HEK293T (cell line): ENCODE measurements at regions not wholly inside any gene's neighbourhood (a gene's known extent, or its start where the extent isn't known, plus 50 kb on each side); places are given as distances from the start of the nearest gene placed in this dataset.

ENCODE experiments used
- CTCF ChIA-PET: fragments of 350-600 bp; formaldehyde crosslinking; extraction: SDS; loops from one replicate; lab custom pipeline; 2021; ENCODE audit warnings: antibody characterized with exemption, inconsistent platforms; lab: Yijun Ruan, JAX
- POLR2A ChIA-PET: fragments of 350-600 bp; formaldehyde crosslinking; extraction: SDS; loops from one replicate; lab custom pipeline; 2020; ENCODE audit warnings: antibody characterized with exemption, inconsistent platforms; lab: Yijun Ruan, JAX
- DNase-seq: peaks from one replicate; pipeline ENCODE4 v3.0.0; 2012; ENCODE audit warnings: mixed read lengths; ENCODE audit errors: extremely low spot score
- ARNT ChIP-seq: fragments of 450-650 bp; IDR thresholded peaks from 2 replicates; pipeline ENCODE4 v1.6.1; 2017; ENCODE audit warnings: mild to moderate bottlenecking
- BHLHE40 ChIP-seq: fragments of 450-650 bp; IDR thresholded peaks from 2 replicates; pipeline ENCODE4 v1.6.1; 2016; ENCODE audit warnings: mild to moderate bottlenecking, moderate library complexity, borderline replicate concordance
- CTBP1 ChIP-seq: fragments of 450-650 bp; IDR thresholded peaks from 2 replicates; pipeline ENCODE4 v1.6.1; 2016; ENCODE audit warnings: borderline replicate concordance
- ELF4 ChIP-seq: fragments of 450-650 bp; IDR thresholded peaks from 2 replicates; pipeline ENCODE4 v1.6.1; 2017; ENCODE audit warnings: antibody characterized with exemption
- FOXA1 ChIP-seq: fragments of 450-650 bp; IDR thresholded peaks from 2 replicates; pipeline ENCODE4 v1.6.1; 2016; ENCODE audit warnings: mild to moderate bottlenecking
- FOXK2 ChIP-seq: fragments of 450-650 bp; IDR thresholded peaks from 2 replicates; pipeline ENCODE4 v1.6.1; 2016; ENCODE audit warnings: mild to moderate bottlenecking
- FOXM1 ChIP-seq: fragments of 450-650 bp; IDR thresholded peaks from 2 replicates; pipeline ENCODE4 v1.6.1; 2017; ENCODE audit warnings: mild to moderate bottlenecking, borderline replicate concordance
- HDGF ChIP-seq: fragments of 450-650 bp; IDR thresholded peaks from 2 replicates; pipeline ENCODE4 v1.6.1; 2017; ENCODE audit warnings: antibody characterized with exemption, borderline replicate concordance
- L3MBTL2 ChIP-seq: fragments of 450-650 bp; conservative IDR thresholded peaks from 2 replicates; pipeline ENCODE4 v1.6.1; 2016; ENCODE audit warnings: mild to moderate bottlenecking
- LEF1 ChIP-seq: fragments of 450-650 bp; IDR thresholded peaks from 2 replicates; pipeline ENCODE4 v1.6.1; 2017; ENCODE audit warnings: mild to moderate bottlenecking, borderline replicate concordance
- NFRKB ChIP-seq: fragments of 450-650 bp; IDR thresholded peaks from 2 replicates; pipeline ENCODE4 v1.6.1; 2016; ENCODE audit warnings: mild to moderate bottlenecking, moderate library complexity
- PKNOX1 ChIP-seq: fragments of 450-650 bp; IDR thresholded peaks from 2 replicates; pipeline ENCODE4 v1.6.1; 2016
- SP1 ChIP-seq: fragments of 450-650 bp; IDR thresholded peaks from 2 replicates; pipeline ENCODE4 v1.6.1; 2017
- SUZ12 ChIP-seq: fragments of 450-650 bp; IDR thresholded peaks from 2 replicates; pipeline ENCODE4 v1.6.1; 2016; ENCODE audit warnings: mild to moderate bottlenecking
- TARDBP ChIP-seq: fragments of 450-650 bp; IDR thresholded peaks from 2 replicates; pipeline ENCODE4 v1.6.1; 2016
- ZNF384 ChIP-seq: fragments of 450-650 bp; IDR thresholded peaks from 2 replicates; pipeline ENCODE4 v1.6.1; 2016

- no peak for TF ChIP-seq ZNF384
- TF ChIP-seq SUZ12 = no peak
- no peak for TF ChIP-seq LEF1
- no peak for TF ChIP-seq FOXM1
- no peak for TF ChIP-seq FOXA1
- TF ChIP-seq ARNT = no peak
- TF ChIP-seq BHLHE40 = no peak
- TF ChIP-seq SP1 = no peak
- TF ChIP-seq TARDBP = no peak
- no peak for TF ChIP-seq NFRKB
- no peak for TF ChIP-seq FOXK2
- no peak for TF ChIP-seq CTBP1
- no peak for TF ChIP-seq ELF4
- TF ChIP-seq L3MBTL2 = no peak
- TF ChIP-seq PKNOX1 = no peak
- no peak for TF ChIP-seq HDGF
- CTCF ChIA-PET = no interaction called here
- POLR2A ChIA-PET = no interaction called here
- no peak for DNase-seq
These were observed 325.8 kb upstream of the SPHKAP start for GRCh38 chr2:228507231-228507824.

- POLR2A ChIA-PET = no interaction called here
- CTCF ChIA-PET = no interaction called here
- TF ChIP-seq HDGF = no peak
- TF ChIP-seq ELF4 = no peak
- TF ChIP-seq FOXK2 = no peak
- no peak for TF ChIP-seq LEF1
- TF ChIP-seq L3MBTL2 = no peak
- no peak for TF ChIP-seq ZNF384
- no peak for TF ChIP-seq SP1
- no peak for TF ChIP-seq CTBP1
- TF ChIP-seq FOXM1 = no peak
- TF ChIP-seq NFRKB = no peak
- TF ChIP-seq ARNT = no peak
- no peak for DNase-seq
These were observed 322.2 kb upstream of the SPHKAP start for GRCh38 chr2:228503731-228504130.

GRCh38 chr2:228493852-228494251 lies 312.4 kb upstream of the SPHKAP start:
- DNase-seq = no peak
- TF ChIP-seq LEF1 (no peak), NFRKB (no peak), SUZ12 (no peak), ARNT (no peak), FOXM1 (no peak), PKNOX1 (no peak), BHLHE40 (no peak), SP1 (no peak), ELF4 (no peak), L3MBTL2 (no peak), CTBP1 (no peak), ZNF384 (no peak), FOXA1 (no peak), TARDBP (no peak)
- ChIA-PET POLR2A (no interaction called here), CTCF (no interaction called here)

GRCh38 chr2:228479014-228479413 lies 297.5 kb upstream of the SPHKAP start:
- CTCF ChIA-PET = no interaction called here
- POLR2A ChIA-PET = no interaction called here
- DNase-seq = no peak
- no peak for TF ChIP-seq HDGF
- no peak for TF ChIP-seq FOXM1
- TF ChIP-seq TARDBP = no peak
- no peak for TF ChIP-seq FOXA1
- TF ChIP-seq SUZ12 = no peak
- no peak for TF ChIP-seq FOXK2
- TF ChIP-seq ARNT = no peak
- no peak for TF ChIP-seq NFRKB
- TF ChIP-seq ELF4 = no peak
- TF ChIP-seq PKNOX1 = no peak
- no peak for TF ChIP-seq L3MBTL2
- TF ChIP-seq BHLHE40 = no peak
- no peak for TF ChIP-seq LEF1
- TF ChIP-seq SP1 = no peak
- TF ChIP-seq ZNF384 = no peak
- TF ChIP-seq CTBP1 = no peak

- DNase-seq = no peak
- ChIA-PET POLR2A (no interaction called here), CTCF (no interaction called here)
- TF ChIP-seq BHLHE40 (no peak), L3MBTL2 (no peak), ARNT (no peak), TARDBP (no peak), HDGF (no peak), CTBP1 (no peak)
These were observed 293.0 kb upstream of the SPHKAP start for GRCh38 chr2:228474466-228474865.

GRCh38 chr2:228469721-228470120 lies 288.2 kb upstream of the SPHKAP start:
- ChIA-PET CTCF (no interaction called here), POLR2A (no interaction called here)
- TF ChIP-seq CTBP1 (no peak), ZNF384 (no peak), TARDBP (no peak), LEF1 (no peak), FOXA1 (no peak), HDGF (no peak), BHLHE40 (no peak), SP1 (no peak), ELF4 (no peak), NFRKB (no peak), PKNOX1 (no peak), FOXM1 (no peak), L3MBTL2 (no peak), ARNT (no peak)
- DNase-seq = no peak
